GM12878 (cell line): ENCODE measurements at regions not wholly inside any gene's neighbourhood (a gene's known extent, or its start where the extent isn't known, plus 50 kb on each side); places are given as distances from the start of the nearest gene placed in this dataset.

Experiments
- ATAC-seq: fragments of 200-7000 bp; cut with Tn5 transposase; 3 replicates; pipeline ENCODE4 v1.9.1; 2020; ENCODE audit warnings: mild to moderate bottlenecking, moderate library complexity
- BruUV-seq: library from RNA; stranded (reverse); fragments of 400-500 nt; replicated peaks from 2 replicates; lab custom pipeline; 2021; lab: Mats Ljungman, UMichigan
- CTCF ChIA-PET: fragments of 300-600 bp; sonication (Branson Sonifier 250); formaldehyde crosslinking; extraction: SDS; loops from one replicate; lab custom pipeline; 2021; ENCODE audit warnings: inconsistent platforms; lab: Yijun Ruan, JAX
- POLR2A ChIA-PET: fragments of 350-600 bp; formaldehyde crosslinking; extraction: SDS; loops from one replicate; lab custom pipeline; 2021; ENCODE audit warnings: inconsistent platforms; lab: Charles Lee
- RAD21 ChIA-PET: fragments of 300-600 bp; sonication (Branson Sonifier 250); formaldehyde crosslinking; loops from one replicate; lab custom pipeline; 2023; ENCODE audit warnings: antibody characterized with exemption; ENCODE audit not compliant: unreplicated experiment; lab: Charles Lee
- SMC1A ChIA-PET: fragments of 300-600 bp; sonication (Branson Sonifier 250); formaldehyde crosslinking; loops from one replicate; lab custom pipeline; 2023; ENCODE audit not compliant: unreplicated experiment, uncharacterized antibody; lab: Charles Lee
- DNase-seq: peaks from one replicate; pipeline ENCODE4 v3.0.0-alpha.2; 2011; ENCODE audit warnings: low read depth, low spot score
- FAIRE-seq: peaks from 3 replicates; lab custom pipeline; 2011; peaks lifted over from hg19 to GRCh38; lab: Jason Lieb, UNC
- H2AFZ ChIP-seq: 2 replicates; pipeline ENCODE4 v1.6.0; 2011; ENCODE audit warnings: low read depth, low read length, control low read depth; ENCODE audit not compliant: control insufficient read depth
- H3K27ac ChIP-seq: 2 replicates; pipeline ENCODE4 v1.5.1; 2011; ENCODE audit warnings: control low read depth; ENCODE audit not compliant: control insufficient read depth, insufficient read depth
- H3K27me3 ChIP-seq, 2 experiments: replicated peaks in 1 of 2; 2 replicates each; pipeline versions ENCODE4 v1.6.0 to v1.6.1; 2011; ENCODE audit warnings: low read length in 1 of 2; ENCODE audit not compliant: control insufficient read depth in 2 of 2, insufficient read depth in 2 of 2
- H3K36me3 ChIP-seq, 2 experiments: 2 replicates each; pipeline ENCODE4 v1.5.1; 2011; ENCODE audit warnings: low read length in 1 of 2; ENCODE audit not compliant: control insufficient read depth in 2 of 2, insufficient read depth in 2 of 2
- H3K4me1 ChIP-seq: 2 replicates; pipeline ENCODE4 v1.6.1; 2011; ENCODE audit warnings: mild to moderate bottlenecking, low read length, moderate library complexity, mixed read lengths; ENCODE audit not compliant: control insufficient read depth, insufficient read depth
- H3K4me2 ChIP-seq: 2 replicates; pipeline ENCODE4 v1.6.0; 2011; ENCODE audit warnings: control low read depth; ENCODE audit not compliant: control insufficient read depth, insufficient read depth
- H3K4me3 ChIP-seq: fragments of 200-600 bp; sonication (generic); 2 replicates; pipeline ENCODE4 v1.5.1; 2016
- H3K79me2 ChIP-seq: 2 replicates; pipeline ENCODE4 v1.6.0; 2011; ENCODE audit warnings: low read length; ENCODE audit not compliant: control insufficient read depth, insufficient read depth
- H3K9ac ChIP-seq: 2 replicates; pipeline ENCODE4 v1.8.0; 2011; ENCODE audit warnings: low read length, control low read depth, mixed read lengths; ENCODE audit not compliant: control insufficient read depth, insufficient read depth
- H3K9me3 ChIP-seq: replicated peaks from 3 replicates; pipeline ENCODE4 v1.5.1; 2011; ENCODE audit warnings: mild to moderate bottlenecking, low read length; ENCODE audit not compliant: control insufficient read depth, insufficient read depth
- H4K20me1 ChIP-seq: 2 replicates; pipeline ENCODE4 v1.6.0; 2011; ENCODE audit not compliant: control insufficient read depth, insufficient read depth
- FOXM1 ChIP-seq: IDR thresholded peaks from 2 replicates; pipeline ENCODE4 v1.6.1; 2012; ENCODE audit warnings: low read depth, mild to moderate bottlenecking, inconsistent platforms, low read length, moderate library complexity
- KAT2A ChIP-seq: conservative IDR thresholded peaks from 2 replicates; pipeline ENCODE4 v1.6.1; 2011; ENCODE audit warnings: low read depth, low read length; ENCODE audit not compliant: control insufficient read depth
- MTA2 ChIP-seq: fragments of 450-650 bp; IDR thresholded peaks from 2 replicates; pipeline ENCODE4 v1.6.1; 2016; ENCODE audit warnings: low read depth, mild to moderate bottlenecking, moderate library complexity
- RCOR1 ChIP-seq: conservative IDR thresholded peaks from 2 replicates; pipeline ENCODE4 v1.6.1; 2012; ENCODE audit warnings: low read depth, low read length, improper control_type of control experiment
- TCF12 ChIP-seq: IDR thresholded peaks from 2 replicates; pipeline ENCODE4 v1.6.1; 2011; ENCODE audit warnings: low read depth, mild to moderate bottlenecking, low read length
- WRNIP1 ChIP-seq: IDR thresholded peaks from 2 replicates; pipeline ENCODE4 v1.6.1; 2011; ENCODE audit warnings: low read depth, low read length, improper control_type of control experiment, borderline replicate concordance
- WGBS: methylation state at CpG from one replicate; pipeline ENCODE4 v1.1.6; 2016; ENCODE audit warnings: low lambda C conversion rate; ENCODE audit not compliant: insufficient replicate concordance, insufficient coverage; ENCODE audit errors: missing lambda C conversion rate; 5-methylcytosine and 5-hydroxymethylcytosine counted together
- in situ Hi-C: fragments of 300-500 bp; cut with MboI; formaldehyde crosslinking; loops from 9 replicates; pipeline ENCODE4 v1.14.3; 2018; ENCODE audit warnings: mixed read lengths
- intact Hi-C: fragments of 100-400 bp; cut with micrococcal nuclease; formaldehyde crosslinking; loops from one replicate; pipeline ENCODE4 v1.14.2; 2022; ENCODE audit not compliant: unreplicated experiment
- TF ChIP-seq, protein P1 (sequence below): fragments of 450-650 bp; IDR thresholded peaks from 2 replicates; pipeline ENCODE4 v1.6.1; 2016; ENCODE audit warnings: mild to moderate bottlenecking, moderate library complexity, borderline replicate concordance
- TF ChIP-seq, protein P2 (sequence below): fragments of 450-650 bp; IDR thresholded peaks from 2 replicates; pipeline ENCODE4 v1.6.1; 2014; ENCODE audit warnings: mild to moderate bottlenecking
- TF ChIP-seq, protein P3 (sequence below): IDR thresholded peaks from 2 replicates; pipeline ENCODE4 v1.6.1; 2011; ENCODE audit warnings: mild to moderate bottlenecking, low read depth, low read length, moderate library complexity; ENCODE audit not compliant: insufficient replicate concordance
- TF ChIP-seq, protein P4 (sequence below): fragments of 450-650 bp; IDR thresholded peaks from 2 replicates; pipeline ENCODE4 v1.6.1; 2017; ENCODE audit warnings: mild to moderate bottlenecking, moderate library complexity
- TF ChIP-seq, protein P5 (sequence below): IDR thresholded peaks from 2 replicates; pipeline ENCODE4 v1.6.1; 2011; ENCODE audit warnings: low read depth, low read length, improper control_type of control experiment, borderline replicate concordance

DNA sequence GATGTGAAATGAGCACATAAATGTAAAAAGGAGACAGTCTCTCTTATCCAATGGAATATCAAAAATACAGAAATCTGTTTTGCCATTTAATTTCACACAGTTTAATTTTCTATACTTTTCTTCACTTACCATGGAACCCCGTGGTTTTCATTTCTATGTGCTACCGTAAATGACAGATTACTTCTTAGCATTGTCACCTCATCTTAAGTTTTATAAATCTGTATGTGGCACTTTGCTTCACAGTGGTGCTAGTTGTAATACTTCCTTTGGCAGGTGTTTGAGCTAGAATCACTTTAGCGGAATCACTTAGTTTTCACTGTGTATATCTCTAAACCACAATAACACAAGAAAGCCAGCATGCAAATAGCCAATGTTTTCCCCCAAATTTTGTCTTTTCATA is 781.9 kb upstream of the MGAT4C start (continued):
- TF ChIP-seq, protein P1, sequence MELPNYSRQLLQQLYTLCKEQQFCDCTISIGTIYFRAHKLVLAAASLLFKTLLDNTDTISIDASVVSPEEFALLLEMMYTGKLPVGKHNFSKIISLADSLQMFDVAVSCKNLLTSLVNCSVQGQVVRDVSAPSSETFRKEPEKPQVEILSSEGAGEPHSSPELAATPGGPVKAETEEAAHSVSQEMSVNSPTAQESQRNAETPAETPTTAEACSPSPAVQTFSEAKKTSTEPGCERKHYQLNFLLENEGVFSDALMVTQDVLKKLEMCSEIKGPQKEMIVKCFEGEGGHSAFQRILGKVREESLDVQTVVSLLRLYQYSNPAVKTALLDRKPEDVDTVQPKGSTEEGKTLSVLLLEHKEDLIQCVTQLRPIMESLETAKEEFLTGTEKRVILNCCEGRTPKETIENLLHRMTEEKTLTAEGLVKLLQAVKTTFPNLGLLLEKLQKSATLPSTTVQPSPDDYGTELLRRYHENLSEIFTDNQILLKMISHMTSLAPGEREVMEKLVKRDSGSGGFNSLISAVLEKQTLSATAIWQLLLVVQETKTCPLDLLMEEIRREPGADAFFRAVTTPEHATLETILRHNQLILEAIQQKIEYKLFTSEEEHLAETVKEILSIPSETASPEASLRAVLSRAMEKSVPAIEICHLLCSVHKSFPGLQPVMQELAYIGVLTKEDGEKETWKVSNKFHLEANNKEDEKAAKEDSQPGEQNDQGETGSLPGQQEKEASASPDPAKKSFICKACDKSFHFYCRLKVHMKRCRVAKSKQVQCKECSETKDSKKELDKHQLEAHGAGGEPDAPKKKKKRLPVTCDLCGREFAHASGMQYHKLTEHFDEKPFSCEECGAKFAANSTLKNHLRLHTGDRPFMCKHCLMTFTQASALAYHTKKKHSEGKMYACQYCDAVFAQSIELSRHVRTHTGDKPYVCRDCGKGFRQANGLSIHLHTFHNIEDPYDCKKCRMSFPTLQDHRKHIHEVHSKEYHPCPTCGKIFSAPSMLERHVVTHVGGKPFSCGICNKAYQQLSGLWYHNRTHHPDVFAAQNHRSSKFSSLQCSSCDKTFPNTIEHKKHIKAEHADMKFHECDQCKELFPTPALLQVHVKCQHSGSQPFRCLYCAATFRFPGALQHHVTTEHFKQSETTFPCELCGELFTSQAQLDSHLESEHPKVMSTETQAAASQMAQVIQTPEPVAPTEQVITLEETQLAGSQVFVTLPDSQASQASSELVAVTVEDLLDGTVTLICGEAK: no peak
- TF ChIP-seq RCOR1 (no peak), TCF12 (no peak)

DNA sequence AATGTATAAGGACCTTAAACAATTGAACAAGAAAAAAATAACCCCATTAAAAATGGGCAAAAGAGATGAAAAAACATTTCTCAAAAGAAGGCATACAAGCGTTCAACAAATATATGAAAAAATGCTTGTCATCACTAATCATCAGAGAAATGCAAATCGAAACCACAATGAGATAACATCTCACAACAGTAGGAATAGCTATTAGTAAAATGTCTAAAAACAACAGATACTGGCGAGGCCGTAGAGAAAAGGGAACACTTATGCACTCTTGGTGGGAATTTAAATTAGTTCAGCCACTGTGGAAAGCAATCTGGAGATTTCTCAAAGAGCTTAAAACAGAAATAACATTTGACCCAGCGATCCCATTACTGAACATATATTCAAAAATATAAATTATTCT is 769.8 kb upstream of the MGAT4C start:
- WGBS: 33% methylated on average over 5 of the region's 5 CpGs
- no peak for ATAC-seq
- in situ Hi-C loops: no loop called here
- TF ChIP-seq, protein P2, sequence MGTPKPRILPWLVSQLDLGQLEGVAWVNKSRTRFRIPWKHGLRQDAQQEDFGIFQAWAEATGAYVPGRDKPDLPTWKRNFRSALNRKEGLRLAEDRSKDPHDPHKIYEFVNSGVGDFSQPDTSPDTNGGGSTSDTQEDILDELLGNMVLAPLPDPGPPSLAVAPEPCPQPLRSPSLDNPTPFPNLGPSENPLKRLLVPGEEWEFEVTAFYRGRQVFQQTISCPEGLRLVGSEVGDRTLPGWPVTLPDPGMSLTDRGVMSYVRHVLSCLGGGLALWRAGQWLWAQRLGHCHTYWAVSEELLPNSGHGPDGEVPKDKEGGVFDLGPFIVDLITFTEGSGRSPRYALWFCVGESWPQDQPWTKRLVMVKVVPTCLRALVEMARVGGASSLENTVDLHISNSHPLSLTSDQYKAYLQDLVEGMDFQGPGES: no peak
- TF ChIP-seq, protein P3, sequence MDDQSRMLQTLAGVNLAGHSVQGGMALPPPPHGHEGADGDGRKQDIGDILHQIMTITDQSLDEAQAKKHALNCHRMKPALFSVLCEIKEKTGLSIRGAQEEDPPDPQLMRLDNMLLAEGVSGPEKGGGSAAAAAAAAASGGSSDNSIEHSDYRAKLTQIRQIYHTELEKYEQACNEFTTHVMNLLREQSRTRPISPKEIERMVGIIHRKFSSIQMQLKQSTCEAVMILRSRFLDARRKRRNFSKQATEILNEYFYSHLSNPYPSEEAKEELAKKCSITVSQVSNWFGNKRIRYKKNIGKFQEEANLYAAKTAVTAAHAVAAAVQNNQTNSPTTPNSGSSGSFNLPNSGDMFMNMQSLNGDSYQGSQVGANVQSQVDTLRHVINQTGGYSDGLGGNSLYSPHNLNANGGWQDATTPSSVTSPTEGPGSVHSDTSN: no peak
- TF ChIP-seq MTA2 (no peak), KAT2A (no peak), FOXM1 (no peak), WRNIP1 (no peak)
- TF ChIP-seq, protein P4, sequence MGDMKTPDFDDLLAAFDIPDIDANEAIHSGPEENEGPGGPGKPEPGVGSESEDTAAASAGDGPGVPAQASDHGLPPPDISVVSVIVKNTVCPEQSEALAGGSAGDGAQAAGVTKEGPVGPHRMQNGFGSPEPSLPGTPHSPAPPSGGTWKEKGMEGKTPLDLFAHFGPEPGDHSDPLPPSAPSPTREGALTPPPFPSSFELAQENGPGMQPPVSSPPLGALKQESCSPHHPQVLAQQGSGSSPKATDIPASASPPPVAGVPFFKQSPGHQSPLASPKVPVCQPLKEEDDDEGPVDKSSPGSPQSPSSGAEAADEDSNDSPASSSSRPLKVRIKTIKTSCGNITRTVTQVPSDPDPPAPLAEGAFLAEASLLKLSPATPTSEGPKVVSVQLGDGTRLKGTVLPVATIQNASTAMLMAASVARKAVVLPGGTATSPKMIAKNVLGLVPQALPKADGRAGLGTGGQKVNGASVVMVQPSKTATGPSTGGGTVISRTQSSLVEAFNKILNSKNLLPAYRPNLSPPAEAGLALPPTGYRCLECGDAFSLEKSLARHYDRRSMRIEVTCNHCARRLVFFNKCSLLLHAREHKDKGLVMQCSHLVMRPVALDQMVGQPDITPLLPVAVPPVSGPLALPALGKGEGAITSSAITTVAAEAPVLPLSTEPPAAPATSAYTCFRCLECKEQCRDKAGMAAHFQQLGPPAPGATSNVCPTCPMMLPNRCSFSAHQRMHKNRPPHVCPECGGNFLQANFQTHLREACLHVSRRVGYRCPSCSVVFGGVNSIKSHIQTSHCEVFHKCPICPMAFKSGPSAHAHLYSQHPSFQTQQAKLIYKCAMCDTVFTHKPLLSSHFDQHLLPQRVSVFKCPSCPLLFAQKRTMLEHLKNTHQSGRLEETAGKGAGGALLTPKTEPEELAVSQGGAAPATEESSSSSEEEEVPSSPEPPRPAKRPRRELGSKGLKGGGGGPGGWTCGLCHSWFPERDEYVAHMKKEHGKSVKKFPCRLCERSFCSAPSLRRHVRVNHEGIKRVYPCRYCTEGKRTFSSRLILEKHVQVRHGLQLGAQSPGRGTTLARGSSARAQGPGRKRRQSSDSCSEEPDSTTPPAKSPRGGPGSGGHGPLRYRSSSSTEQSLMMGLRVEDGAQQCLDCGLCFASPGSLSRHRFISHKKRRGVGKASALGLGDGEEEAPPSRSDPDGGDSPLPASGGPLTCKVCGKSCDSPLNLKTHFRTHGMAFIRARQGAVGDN: no peak
- TF ChIP-seq, protein P5, sequence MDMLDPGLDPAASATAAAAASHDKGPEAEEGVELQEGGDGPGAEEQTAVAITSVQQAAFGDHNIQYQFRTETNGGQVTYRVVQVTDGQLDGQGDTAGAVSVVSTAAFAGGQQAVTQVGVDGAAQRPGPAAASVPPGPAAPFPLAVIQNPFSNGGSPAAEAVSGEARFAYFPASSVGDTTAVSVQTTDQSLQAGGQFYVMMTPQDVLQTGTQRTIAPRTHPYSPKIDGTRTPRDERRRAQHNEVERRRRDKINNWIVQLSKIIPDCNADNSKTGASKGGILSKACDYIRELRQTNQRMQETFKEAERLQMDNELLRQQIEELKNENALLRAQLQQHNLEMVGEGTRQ: no peak

More for the DNA sequence above, 769.8 kb upstream of the MGAT4C start:
- FAIRE-seq (no peak), DNase-seq (no peak)
- RAD21 ChIA-PET: no interaction called here
- Histone ChIP-seq H3K4me1 (no peaks in the 10 kb centered on the region), H3K27me3 (no peaks in the 10 kb centered on the region), H3K9ac (no peak overlapping the region), H3K4me3 (no peak overlapping the region), H3K79me2 (no peaks in the 10 kb centered on the region), H2AFZ (no peak overlapping the region), H3K27ac (no peak overlapping the region), H3K9me3 (no peaks in the 10 kb centered on the region), H4K20me1 (no peaks in the 10 kb centered on the region), H3K4me2 (no peak overlapping the region), H3K36me3 (no peaks in the 10 kb centered on the region)
- BruUV-seq: no TSS peak
- intact Hi-C loops: no loop called here
- POLR2A ChIA-PET: no interaction called here
- CTCF ChIA-PET: no interaction called here
- SMC1A ChIA-PET: interaction anchor here (0.7 to 1.5 kb wide), 2 partner anchors 11 to 144 kb away, joined by 3 read pairs; no protein-coding TSS in a partner anchor
